SK-N-SH (cell line): ENCODE measurements at regions not wholly inside any gene's neighbourhood (a gene's known extent, or its start where the extent isn't known, plus 50 kb on each side); places are given as distances from the start of the nearest gene placed in this dataset.

Source experiments
- CHD2 ChIP-seq: fragments of 150-350 bp; IDR thresholded peaks from 2 replicates; pipeline ENCODE4 v1.6.1; 2018; ENCODE audit warnings: low read length; ENCODE audit not compliant: partially characterized antibody
- ELF1 ChIP-seq: IDR thresholded peaks from 2 replicates; pipeline ENCODE4 v1.4.0; 2012
- EP300 ChIP-seq, 2 experiments: IDR thresholded peaks; 2 replicates each; pipeline versions ENCODE4 v1.4.0 to v1.6.1; 2012; ENCODE audit warnings: borderline replicate concordance in 1 of 2, low read depth in 1 of 2, low read length in 1 of 2
- FOXJ3 ChIP-seq: sonication (generic); formaldehyde crosslinking; IDR thresholded peaks from 2 replicates; pipeline ENCODE4 v1.5.1; 2020; ENCODE audit warnings: mild to moderate bottlenecking, missing genetic modification reagents
- FOXM1 ChIP-seq: IDR thresholded peaks from 2 replicates; pipeline ENCODE4 v1.4.0; 2012; ENCODE audit warnings: low read depth, mild to moderate bottlenecking
- GABPA ChIP-seq: IDR thresholded peaks from 2 replicates; pipeline ENCODE4 v1.4.0; 2012; ENCODE audit warnings: low read depth, mild to moderate bottlenecking
- GATA2 ChIP-seq: sonication (generic); formaldehyde crosslinking; IDR thresholded peaks from 2 replicates; pipeline ENCODE4 v1.5.0; 2020; ENCODE audit warnings: mild to moderate bottlenecking, missing genetic modification reagents
- MXI1 ChIP-seq: IDR thresholded peaks from 2 replicates; pipeline ENCODE4 v1.6.1; 2012; ENCODE audit warnings: mild to moderate bottlenecking, low read depth, low read length, improper control_type of control experiment
- NFIC ChIP-seq: IDR thresholded peaks from 2 replicates; pipeline ENCODE4 v1.4.0; 2012; ENCODE audit warnings: borderline replicate concordance
- NRF1 ChIP-seq: IDR thresholded peaks from 2 replicates; pipeline ENCODE4 v1.6.1; 2012; ENCODE audit warnings: low read depth, mild to moderate bottlenecking, low read length
- RFX5 ChIP-seq: IDR thresholded peaks from 2 replicates; pipeline ENCODE4 v1.6.1; 2012; ENCODE audit warnings: mild to moderate bottlenecking, improper control_type of control experiment, low read length
- RXRA ChIP-seq: IDR thresholded peaks from 2 replicates; pipeline ENCODE4 v1.4.0; 2012; ENCODE audit warnings: low read depth, mild to moderate bottlenecking, borderline replicate concordance
- SIN3A ChIP-seq: IDR thresholded peaks from 2 replicates; pipeline ENCODE4 v1.6.1; 2012; ENCODE audit warnings: low read depth, mild to moderate bottlenecking, low read length, moderate library complexity, borderline replicate concordance
- SMC3 ChIP-seq: IDR thresholded peaks from 2 replicates; pipeline ENCODE4 v1.6.1; 2012; ENCODE audit warnings: low read depth, low read length, improper control_type of control experiment
- TAF1 ChIP-seq: IDR thresholded peaks from 2 replicates; pipeline ENCODE4 v1.6.1; 2012; ENCODE audit warnings: low read depth, mild to moderate bottlenecking, low read length, moderate library complexity, borderline replicate concordance
- TCF12 ChIP-seq: IDR thresholded peaks from 2 replicates; pipeline ENCODE4 v1.4.0; 2012
- TEAD4 ChIP-seq: IDR thresholded peaks from 2 replicates; pipeline ENCODE4 v1.4.0; 2012; ENCODE audit warnings: mild to moderate bottlenecking, borderline replicate concordance; ENCODE audit not compliant: insufficient read depth
- YY1 ChIP-seq: IDR thresholded peaks from 2 replicates; pipeline ENCODE4 v1.4.0; 2012; ENCODE audit warnings: low read depth, mild to moderate bottlenecking
- TF ChIP-seq, protein P1 (sequence below): IDR thresholded peaks from 2 replicates; pipeline ENCODE4; 2012
- TF ChIP-seq, protein P2 (sequence below): fragments of 200-600 bp; sonication (generic); IDR thresholded peaks from 2 replicates; pipeline ENCODE4 v1.6.1; 2017; ENCODE audit warnings: antibody characterized with exemption, mild to moderate bottlenecking, moderate library complexity
- TF ChIP-seq, protein P3 (sequence below): fragments of 150-350 bp; IDR thresholded peaks from 2 replicates; pipeline ENCODE4 v1.6.1; 2016; ENCODE audit warnings: mild to moderate bottlenecking, low read depth, low read length
- TF ChIP-seq, protein P4 (sequence below): fragments of 150-350 bp; IDR thresholded peaks from 2 replicates; pipeline ENCODE4 v1.6.1; 2017; ENCODE audit warnings: antibody characterized with exemption, low read length, low read depth, borderline replicate concordance

DNA sequence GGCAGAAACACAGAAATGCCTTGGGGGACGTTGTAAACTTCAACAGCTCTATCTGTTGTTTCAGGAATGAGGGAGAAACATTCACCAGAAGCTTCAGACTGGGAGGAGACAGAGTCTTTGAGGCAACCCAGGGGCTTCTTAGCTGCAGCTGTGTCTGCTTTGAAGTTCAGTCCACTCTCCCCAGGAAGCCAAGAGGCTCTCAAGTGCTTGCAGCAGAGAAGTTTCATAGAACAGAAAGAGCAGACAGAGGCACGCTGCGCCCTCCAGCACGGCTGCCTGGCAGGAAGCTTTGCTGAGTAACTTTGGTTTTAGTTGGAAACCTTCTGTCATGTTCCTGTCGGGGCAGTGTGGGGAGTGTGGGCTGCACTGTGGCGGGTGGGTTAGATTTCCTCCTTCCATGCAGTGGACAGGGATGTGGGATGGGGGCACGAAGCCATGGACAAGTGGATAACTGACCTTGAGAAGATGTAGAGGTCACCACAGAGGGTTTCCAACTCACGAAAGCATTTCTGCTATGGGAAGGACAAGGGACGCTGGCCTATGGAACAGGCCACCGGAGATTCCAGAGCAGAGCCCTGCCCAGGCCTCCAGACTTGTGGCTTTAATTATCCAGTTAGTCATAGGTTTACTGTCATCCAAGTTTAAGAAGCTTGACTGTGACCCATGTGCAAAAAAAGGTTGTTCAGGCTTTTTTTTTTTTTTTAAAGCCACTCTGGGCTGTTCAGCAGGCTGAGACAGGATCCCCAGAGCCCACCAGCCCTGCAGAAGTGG, 107.7 kb downstream of the ARF6 start (continued):
- TF ChIP-seq TAF1 (peak; percentile 51; the same call in 1 of the 2 replicates), FOXJ3 (CRISPR knock-in tag) (no peak), NRF1 (no peak), YY1 (no peak), ELF1 (0 out of 2 replicates have a peak, but pooled peaks have one; percentile 12), RXRA (peak; percentile 80), GATA2 (CRISPR knock-in tag) (no peak), CHD2 (no peak), FOXM1 (0 out of 2 replicates have a peak, but pooled peaks have one; percentile 50), GABPA (0 out of 2 replicates have a peak, but pooled peaks have one; percentile 4), SMC3 (no peak; the same call in 1 of the 2 replicates), SIN3A (no peak; the same call in 1 of the 2 replicates), RFX5 (no peak), EP300 (IDR thresholded peaks at IDR 0.05; ENCODE audit: borderline replicate concordance in 1 of 2, low read depth in 1 of 2, low read length in 1 of 2) (peak in 1 of 2 experiments; percentile 89; a peak in 2 of 4 replicates), TEAD4 (peak; percentile 67; the same call in 1 of the 2 replicates), TCF12 (peak; percentile 96), MXI1 (no peak), NFIC (peak; percentile 70)
- TF ChIP-seq, protein P1, sequence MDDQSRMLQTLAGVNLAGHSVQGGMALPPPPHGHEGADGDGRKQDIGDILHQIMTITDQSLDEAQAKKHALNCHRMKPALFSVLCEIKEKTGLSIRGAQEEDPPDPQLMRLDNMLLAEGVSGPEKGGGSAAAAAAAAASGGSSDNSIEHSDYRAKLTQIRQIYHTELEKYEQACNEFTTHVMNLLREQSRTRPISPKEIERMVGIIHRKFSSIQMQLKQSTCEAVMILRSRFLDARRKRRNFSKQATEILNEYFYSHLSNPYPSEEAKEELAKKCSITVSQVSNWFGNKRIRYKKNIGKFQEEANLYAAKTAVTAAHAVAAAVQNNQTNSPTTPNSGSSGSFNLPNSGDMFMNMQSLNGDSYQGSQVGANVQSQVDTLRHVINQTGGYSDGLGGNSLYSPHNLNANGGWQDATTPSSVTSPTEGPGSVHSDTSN = peak; percentile 72
- TF ChIP-seq, protein P2, sequence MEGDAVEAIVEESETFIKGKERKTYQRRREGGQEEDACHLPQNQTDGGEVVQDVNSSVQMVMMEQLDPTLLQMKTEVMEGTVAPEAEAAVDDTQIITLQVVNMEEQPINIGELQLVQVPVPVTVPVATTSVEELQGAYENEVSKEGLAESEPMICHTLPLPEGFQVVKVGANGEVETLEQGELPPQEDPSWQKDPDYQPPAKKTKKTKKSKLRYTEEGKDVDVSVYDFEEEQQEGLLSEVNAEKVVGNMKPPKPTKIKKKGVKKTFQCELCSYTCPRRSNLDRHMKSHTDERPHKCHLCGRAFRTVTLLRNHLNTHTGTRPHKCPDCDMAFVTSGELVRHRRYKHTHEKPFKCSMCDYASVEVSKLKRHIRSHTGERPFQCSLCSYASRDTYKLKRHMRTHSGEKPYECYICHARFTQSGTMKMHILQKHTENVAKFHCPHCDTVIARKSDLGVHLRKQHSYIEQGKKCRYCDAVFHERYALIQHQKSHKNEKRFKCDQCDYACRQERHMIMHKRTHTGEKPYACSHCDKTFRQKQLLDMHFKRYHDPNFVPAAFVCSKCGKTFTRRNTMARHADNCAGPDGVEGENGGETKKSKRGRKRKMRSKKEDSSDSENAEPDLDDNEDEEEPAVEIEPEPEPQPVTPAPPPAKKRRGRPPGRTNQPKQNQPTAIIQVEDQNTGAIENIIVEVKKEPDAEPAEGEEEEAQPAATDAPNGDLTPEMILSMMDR = no peak
- TF ChIP-seq, protein P3, sequence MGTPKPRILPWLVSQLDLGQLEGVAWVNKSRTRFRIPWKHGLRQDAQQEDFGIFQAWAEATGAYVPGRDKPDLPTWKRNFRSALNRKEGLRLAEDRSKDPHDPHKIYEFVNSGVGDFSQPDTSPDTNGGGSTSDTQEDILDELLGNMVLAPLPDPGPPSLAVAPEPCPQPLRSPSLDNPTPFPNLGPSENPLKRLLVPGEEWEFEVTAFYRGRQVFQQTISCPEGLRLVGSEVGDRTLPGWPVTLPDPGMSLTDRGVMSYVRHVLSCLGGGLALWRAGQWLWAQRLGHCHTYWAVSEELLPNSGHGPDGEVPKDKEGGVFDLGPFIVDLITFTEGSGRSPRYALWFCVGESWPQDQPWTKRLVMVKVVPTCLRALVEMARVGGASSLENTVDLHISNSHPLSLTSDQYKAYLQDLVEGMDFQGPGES = no peak
- TF ChIP-seq, protein P4, sequence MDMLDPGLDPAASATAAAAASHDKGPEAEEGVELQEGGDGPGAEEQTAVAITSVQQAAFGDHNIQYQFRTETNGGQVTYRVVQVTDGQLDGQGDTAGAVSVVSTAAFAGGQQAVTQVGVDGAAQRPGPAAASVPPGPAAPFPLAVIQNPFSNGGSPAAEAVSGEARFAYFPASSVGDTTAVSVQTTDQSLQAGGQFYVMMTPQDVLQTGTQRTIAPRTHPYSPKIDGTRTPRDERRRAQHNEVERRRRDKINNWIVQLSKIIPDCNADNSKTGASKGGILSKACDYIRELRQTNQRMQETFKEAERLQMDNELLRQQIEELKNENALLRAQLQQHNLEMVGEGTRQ = no peak
